ENCODE measurements at regions not wholly inside any gene's neighbourhood (a gene's known extent, or its start where the extent isn't known, plus 50 kb on each side); places are given as distances from the start of the nearest gene placed in this dataset.

DNA sequence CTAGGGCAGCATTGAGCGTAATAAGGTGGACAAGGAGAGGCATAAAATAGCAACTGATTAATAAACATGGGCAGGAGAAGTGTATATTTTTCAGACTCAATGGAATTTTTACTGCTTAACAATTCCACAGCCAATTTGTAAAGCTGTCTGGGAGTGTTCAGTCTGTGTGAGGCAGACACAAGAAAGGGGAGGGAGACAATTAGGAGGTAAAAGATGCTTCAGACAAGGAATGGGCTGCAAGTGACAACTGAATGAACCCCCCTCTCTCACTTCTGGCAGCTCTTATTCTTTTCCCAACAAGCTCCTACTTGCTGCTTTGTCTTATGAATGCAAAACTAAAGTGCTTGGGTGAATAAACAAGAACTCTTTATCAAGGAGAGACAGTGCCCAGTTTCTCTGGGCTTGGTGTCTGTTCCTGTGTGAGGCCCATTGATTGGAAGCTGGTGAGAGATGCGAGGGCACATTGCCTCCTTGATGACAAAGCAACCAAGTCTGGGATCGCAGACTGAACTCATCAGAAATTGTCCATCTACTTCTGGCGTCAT is 575.3 kb downstream of the RNF144B start:
- Histone ChIP-seq H3K27me3 (ENCODE audit: control insufficient read depth in 1 of 2, insufficient read depth in 2 of 2, low read length in 2 of 2) (no peaks in the 10 kb centered on the region), H3K27ac (ENCODE audit: low read depth, low read length) (no peak overlapping the region), H3K9ac (ENCODE audit: low read depth in 1 of 2, low read length in 2 of 2) (no peak overlapping the region), H3K4me1 (ENCODE audit: control insufficient read depth in 1 of 2, insufficient read depth in 2 of 2, low read length in 2 of 2) (no peaks in the 10 kb centered on the region), H3K4me3 (ENCODE audit: low read depth in 1 of 2, low read length in 2 of 2) (no peak overlapping the region), H3K36me3 (ENCODE audit: control insufficient read depth in 1 of 2, insufficient read depth in 2 of 2, low read length in 2 of 2) (no peaks in the 10 kb centered on the region), H3K9me3 (ENCODE audit: control insufficient read depth in 1 of 2, low read length in 2 of 2) (no peaks in the 10 kb centered on the region)

DNA sequence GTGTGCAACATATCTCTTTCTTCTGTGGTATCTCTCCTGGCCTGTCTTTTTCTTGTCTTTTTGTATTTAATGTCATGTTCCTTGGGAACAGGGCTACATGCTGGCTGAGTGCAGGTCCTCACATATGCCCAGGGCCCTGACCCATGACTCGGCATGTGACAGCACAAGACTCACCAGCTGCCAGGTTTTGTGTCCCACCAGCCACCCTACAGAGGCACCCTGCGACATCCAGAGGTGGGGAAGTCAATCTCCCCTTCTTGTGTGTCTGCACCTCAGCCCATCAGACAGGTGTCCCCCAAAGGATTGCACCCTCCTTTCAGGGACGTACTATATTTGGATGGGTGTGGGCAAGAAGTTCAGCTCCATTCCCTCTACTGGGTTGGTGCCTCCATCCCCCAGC is 576.3 kb downstream of the RNF144B start:
- Histone ChIP-seq H3K4me3 (ENCODE audit: low read depth in 1 of 2, low read length in 2 of 2) (no peak overlapping the region), H3K36me3 (ENCODE audit: control insufficient read depth in 1 of 2, insufficient read depth in 2 of 2, low read length in 2 of 2) (no peaks in the 10 kb centered on the region), H3K27me3 (ENCODE audit: control insufficient read depth in 1 of 2, insufficient read depth in 2 of 2, low read length in 2 of 2) (no peaks in the 10 kb centered on the region), H3K27ac (ENCODE audit: low read depth, low read length) (no peak overlapping the region), H3K9me3 (ENCODE audit: control insufficient read depth in 1 of 2, low read length in 2 of 2) (no peaks in the 10 kb centered on the region), H3K4me1 (ENCODE audit: control insufficient read depth in 1 of 2, insufficient read depth in 2 of 2, low read length in 2 of 2) (no peaks in the 10 kb centered on the region), H3K9ac (ENCODE audit: low read depth in 1 of 2, low read length in 2 of 2) (no peak overlapping the region)

DNA sequence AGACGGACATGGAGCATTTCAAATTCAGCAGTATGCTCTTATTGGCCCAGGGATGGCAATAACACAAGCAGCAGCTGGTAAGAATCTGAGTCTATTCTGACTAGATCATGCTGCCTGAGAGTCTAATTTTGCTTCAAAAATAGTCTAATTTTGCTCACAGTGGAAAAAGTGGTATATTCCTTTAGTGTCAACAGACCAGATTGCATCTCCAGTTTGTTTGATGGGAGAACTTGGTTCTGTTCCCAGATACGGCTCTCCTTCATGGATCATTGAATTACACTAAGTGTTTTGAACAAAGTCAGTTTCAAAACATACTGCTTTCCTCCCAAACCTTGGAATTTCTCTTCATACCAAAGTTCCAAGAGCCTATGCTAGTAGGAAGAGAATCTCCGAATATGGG is 586.1 kb downstream of the RNF144B start:
- H3K27me3 ChIP-seq (ENCODE audit: control insufficient read depth in 1 of 2, insufficient read depth in 2 of 2, low read length in 2 of 2) = no peaks in the 10 kb centered on the region
- H3K4me1 ChIP-seq (ENCODE audit: control insufficient read depth in 1 of 2, insufficient read depth in 2 of 2, low read length in 2 of 2) = no peaks in the 10 kb centered on the region
- no peak overlapping the region for H3K9ac ChIP-seq (ENCODE audit: low read depth in 1 of 2, low read length in 2 of 2)
- H3K9me3 ChIP-seq (ENCODE audit: control insufficient read depth in 1 of 2, low read length in 2 of 2) = no peaks in the 10 kb centered on the region
- H3K36me3 ChIP-seq (ENCODE audit: control insufficient read depth in 1 of 2, insufficient read depth in 2 of 2, low read length in 2 of 2) = no peaks in the 10 kb centered on the region
- H3K4me3 ChIP-seq (ENCODE audit: low read depth in 1 of 2, low read length in 2 of 2) = no peak overlapping the region
- H3K27ac ChIP-seq (ENCODE audit: low read depth, low read length) = no peak overlapping the region

DNA sequence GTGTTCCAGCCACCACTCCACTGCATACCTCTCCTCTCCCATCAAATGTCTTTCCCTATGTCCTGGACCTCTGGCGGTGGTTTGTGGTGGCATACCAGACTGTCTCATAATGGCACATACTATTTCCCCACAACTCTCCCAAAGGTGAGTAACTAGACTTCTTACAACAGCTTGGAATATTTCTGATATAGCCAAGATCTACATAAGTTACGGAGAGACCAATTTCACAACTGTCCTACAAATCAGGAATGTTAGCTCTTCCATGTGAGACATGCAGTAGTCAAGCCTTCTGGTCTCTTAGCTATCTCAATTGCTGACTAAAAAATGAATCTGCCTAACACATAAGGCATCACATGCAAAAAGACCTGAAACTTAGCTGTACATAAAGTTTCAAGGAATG is 588.9 kb downstream of the RNF144B start:
- H3K9ac ChIP-seq (ENCODE audit: low read depth in 1 of 2, low read length in 2 of 2) = no peak overlapping the region
- no peaks in the 10 kb centered on the region for H3K27me3 ChIP-seq (ENCODE audit: control insufficient read depth in 1 of 2, insufficient read depth in 2 of 2, low read length in 2 of 2)
- no peak overlapping the region for H3K4me3 ChIP-seq (ENCODE audit: low read depth in 1 of 2, low read length in 2 of 2)
- no peaks in the 10 kb centered on the region for H3K36me3 ChIP-seq (ENCODE audit: control insufficient read depth in 1 of 2, insufficient read depth in 2 of 2, low read length in 2 of 2)
- H3K27ac ChIP-seq (ENCODE audit: low read depth, low read length) = no peak overlapping the region
- H3K9me3 ChIP-seq (ENCODE audit: control insufficient read depth in 1 of 2, low read length in 2 of 2) = no peaks in the 10 kb centered on the region
- H3K4me1 ChIP-seq (ENCODE audit: control insufficient read depth in 1 of 2, insufficient read depth in 2 of 2, low read length in 2 of 2) = no peaks in the 10 kb centered on the region

DNA sequence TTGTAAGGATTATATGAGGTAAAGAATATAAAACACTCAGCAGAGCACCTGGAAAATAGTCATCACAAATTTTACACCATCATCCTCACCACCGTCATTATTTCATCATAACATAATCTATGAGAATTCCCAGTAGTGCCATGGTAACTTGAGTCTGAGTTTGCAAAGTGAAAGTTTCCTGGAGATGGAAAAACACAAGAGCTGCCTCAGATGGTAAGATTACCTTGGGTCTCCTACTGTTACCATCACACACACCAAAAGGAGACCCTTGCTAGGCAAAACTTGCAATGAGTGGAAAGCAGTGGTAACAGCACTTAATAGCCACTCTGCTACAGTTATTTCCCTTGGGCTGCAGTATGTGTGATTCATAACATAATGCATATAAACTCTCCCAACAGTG is 589.8 kb downstream of the RNF144B start:
- no peak overlapping the region for H3K9ac ChIP-seq (ENCODE audit: low read depth in 1 of 2, low read length in 2 of 2)
- H3K27ac ChIP-seq (ENCODE audit: low read depth, low read length) = no peak overlapping the region
- H3K36me3 ChIP-seq (ENCODE audit: control insufficient read depth in 1 of 2, insufficient read depth in 2 of 2, low read length in 2 of 2) = no peaks in the 10 kb centered on the region
- no peak overlapping the region for H3K4me3 ChIP-seq (ENCODE audit: low read depth in 1 of 2, low read length in 2 of 2)
- H3K9me3 ChIP-seq (ENCODE audit: control insufficient read depth in 1 of 2, low read length in 2 of 2) = no peaks in the 10 kb centered on the region
- no peaks in the 10 kb centered on the region for H3K27me3 ChIP-seq (ENCODE audit: control insufficient read depth in 1 of 2, insufficient read depth in 2 of 2, low read length in 2 of 2)
- no peaks in the 10 kb centered on the region for H3K4me1 ChIP-seq (ENCODE audit: control insufficient read depth in 1 of 2, insufficient read depth in 2 of 2, low read length in 2 of 2)

DNA sequence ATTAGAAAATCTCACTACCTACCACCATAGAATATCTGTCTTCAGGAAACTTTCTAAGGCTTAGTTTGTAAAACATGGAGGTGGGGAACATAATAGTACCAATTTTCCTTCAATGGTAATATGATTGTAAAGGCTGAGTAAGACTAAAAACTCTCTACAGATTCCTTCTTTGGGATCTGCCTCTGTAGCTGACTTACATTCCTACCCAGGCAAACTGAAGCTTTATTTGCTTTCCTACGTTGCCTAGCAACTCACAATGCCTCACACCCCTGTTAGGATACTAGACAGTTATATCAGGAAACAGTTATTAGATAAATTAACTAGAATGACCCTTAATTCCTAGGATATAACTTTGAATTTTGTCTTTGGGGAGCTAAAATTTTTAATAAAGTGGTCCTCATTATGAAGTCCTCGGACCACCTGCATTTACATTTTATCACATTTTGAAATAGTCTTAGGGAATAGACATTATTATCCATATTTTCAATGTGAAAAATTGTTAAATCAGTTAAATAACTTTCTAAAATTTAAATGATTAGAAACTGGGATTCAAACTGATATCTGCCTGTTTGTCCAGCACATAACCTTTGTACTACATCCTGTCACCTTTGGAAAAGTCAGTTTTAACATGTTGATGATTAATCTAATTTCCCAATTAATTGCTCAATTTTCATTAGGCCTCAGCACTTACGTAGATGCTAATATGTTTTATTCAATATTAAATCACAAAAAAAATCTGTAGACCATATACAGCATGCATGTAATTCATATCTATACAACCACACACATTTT is 591.4 kb downstream of the RNF144B start:
- H3K9me3 ChIP-seq (ENCODE audit: control insufficient read depth in 1 of 2, low read length in 2 of 2) = no peaks in the 10 kb centered on the region
- no peaks in the 10 kb centered on the region for H3K36me3 ChIP-seq (ENCODE audit: control insufficient read depth in 1 of 2, insufficient read depth in 2 of 2, low read length in 2 of 2)
- H3K9ac ChIP-seq (ENCODE audit: low read depth in 1 of 2, low read length in 2 of 2) = no peak overlapping the region
- no peak overlapping the region for H3K4me3 ChIP-seq (ENCODE audit: low read depth in 1 of 2, low read length in 2 of 2)
- H3K27me3 ChIP-seq (ENCODE audit: control insufficient read depth in 1 of 2, insufficient read depth in 2 of 2, low read length in 2 of 2) = no peaks in the 10 kb centered on the region
- no peak overlapping the region for H3K27ac ChIP-seq (ENCODE audit: low read depth, low read length)
- H3K4me1 ChIP-seq (ENCODE audit: control insufficient read depth in 1 of 2, insufficient read depth in 2 of 2, low read length in 2 of 2) = no peaks in the 10 kb centered on the region

DNA sequence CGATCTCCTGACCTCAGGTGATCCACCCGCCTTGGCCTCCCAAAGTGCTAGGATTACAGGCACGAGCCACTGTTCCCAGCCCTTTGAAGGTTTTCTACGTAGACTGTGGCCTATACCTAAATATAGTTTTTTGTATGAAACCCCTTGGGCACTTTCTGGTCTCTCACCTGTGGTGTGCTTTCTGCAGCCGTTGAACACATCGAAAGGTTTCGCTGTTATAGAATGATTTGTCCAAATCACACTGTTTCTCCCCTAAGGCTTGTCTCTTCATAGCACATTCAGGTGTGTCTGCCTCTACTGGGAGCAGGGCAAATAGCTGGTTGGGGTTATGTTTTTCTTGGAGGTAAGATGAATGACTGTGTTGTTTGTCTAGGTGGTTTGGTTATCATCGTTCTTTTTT is 597.9 kb downstream of the RNF144B start:
- H3K4me3 ChIP-seq (ENCODE audit: low read depth in 1 of 2, low read length in 2 of 2) = no peak overlapping the region
- H3K9ac ChIP-seq (ENCODE audit: low read depth in 1 of 2, low read length in 2 of 2) = no peak overlapping the region
- no peaks in the 10 kb centered on the region for H3K36me3 ChIP-seq (ENCODE audit: control insufficient read depth in 1 of 2, insufficient read depth in 2 of 2, low read length in 2 of 2)
- no peaks in the 10 kb centered on the region for H3K4me1 ChIP-seq (ENCODE audit: control insufficient read depth in 1 of 2, insufficient read depth in 2 of 2, low read length in 2 of 2)
- no peaks in the 10 kb centered on the region for H3K9me3 ChIP-seq (ENCODE audit: control insufficient read depth in 1 of 2, low read length in 2 of 2)
- H3K27ac ChIP-seq (ENCODE audit: low read depth, low read length) = no peak overlapping the region
- no peaks in the 10 kb centered on the region for H3K27me3 ChIP-seq (ENCODE audit: control insufficient read depth in 1 of 2, insufficient read depth in 2 of 2, low read length in 2 of 2)

DNA sequence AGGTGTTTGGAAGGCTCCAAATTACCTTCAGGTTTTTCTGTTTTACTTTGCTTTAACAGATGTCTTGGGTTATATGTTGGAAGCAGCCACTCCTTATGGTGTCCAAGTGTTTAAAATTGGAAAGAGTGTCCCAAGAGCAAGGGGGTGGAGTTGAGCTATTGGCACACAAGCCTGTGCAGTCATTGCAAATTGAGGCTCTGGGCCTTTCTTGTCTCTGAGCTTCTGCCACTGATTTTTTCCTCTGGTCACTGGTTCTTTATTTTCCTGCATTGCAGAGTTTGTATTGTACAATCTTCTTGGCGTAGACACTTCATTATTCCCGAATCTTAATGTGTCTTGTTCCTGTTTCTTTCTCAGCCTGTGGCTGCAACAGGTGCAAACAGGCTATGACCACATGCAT is 598.8 kb downstream of the RNF144B start:
- no peak overlapping the region for H3K27ac ChIP-seq (ENCODE audit: low read depth, low read length)
- H3K27me3 ChIP-seq (ENCODE audit: control insufficient read depth in 1 of 2, insufficient read depth in 2 of 2, low read length in 2 of 2) = no peaks in the 10 kb centered on the region
- H3K9ac ChIP-seq (ENCODE audit: low read depth in 1 of 2, low read length in 2 of 2) = no peak overlapping the region
- no peaks in the 10 kb centered on the region for H3K36me3 ChIP-seq (ENCODE audit: control insufficient read depth in 1 of 2, insufficient read depth in 2 of 2, low read length in 2 of 2)
- no peaks in the 10 kb centered on the region for H3K4me1 ChIP-seq (ENCODE audit: control insufficient read depth in 1 of 2, insufficient read depth in 2 of 2, low read length in 2 of 2)
- H3K9me3 ChIP-seq (ENCODE audit: control insufficient read depth in 1 of 2, low read length in 2 of 2) = no peaks in the 10 kb centered on the region
- no peak overlapping the region for H3K4me3 ChIP-seq (ENCODE audit: low read depth in 1 of 2, low read length in 2 of 2)

DNA sequence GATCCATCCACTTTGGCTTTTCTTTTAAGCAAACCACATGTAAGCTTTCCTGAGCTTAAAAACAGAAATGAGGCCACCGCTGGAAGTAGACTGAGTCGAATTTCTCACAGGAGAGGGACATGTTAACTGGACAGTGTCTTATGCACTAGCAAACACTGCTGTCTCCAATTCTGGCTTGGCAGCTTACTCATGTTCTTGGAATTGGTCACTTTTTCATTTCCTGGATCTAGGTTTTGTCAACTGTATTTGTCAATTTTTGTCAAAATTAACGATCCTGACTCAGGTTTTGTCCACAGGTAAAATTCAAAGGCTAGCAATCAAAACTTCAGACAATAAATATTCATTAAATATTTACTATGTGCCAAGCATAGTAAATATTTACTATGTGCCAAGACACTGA is 601.5 kb downstream of the RNF144B start:
- Histone ChIP-seq H3K9me3 (ENCODE audit: control insufficient read depth in 1 of 2, low read length in 2 of 2) (no peaks in the 10 kb centered on the region), H3K36me3 (ENCODE audit: control insufficient read depth in 1 of 2, insufficient read depth in 2 of 2, low read length in 2 of 2) (no peaks in the 10 kb centered on the region), H3K9ac (ENCODE audit: low read depth in 1 of 2, low read length in 2 of 2) (no peak overlapping the region), H3K4me3 (ENCODE audit: low read depth in 1 of 2, low read length in 2 of 2) (no peak overlapping the region), H3K27me3 (ENCODE audit: control insufficient read depth in 1 of 2, insufficient read depth in 2 of 2, low read length in 2 of 2) (no peaks in the 10 kb centered on the region), H3K4me1 (ENCODE audit: control insufficient read depth in 1 of 2, insufficient read depth in 2 of 2, low read length in 2 of 2) (no peaks in the 10 kb centered on the region), H3K27ac (ENCODE audit: low read depth, low read length) (no peak overlapping the region)

DNA sequence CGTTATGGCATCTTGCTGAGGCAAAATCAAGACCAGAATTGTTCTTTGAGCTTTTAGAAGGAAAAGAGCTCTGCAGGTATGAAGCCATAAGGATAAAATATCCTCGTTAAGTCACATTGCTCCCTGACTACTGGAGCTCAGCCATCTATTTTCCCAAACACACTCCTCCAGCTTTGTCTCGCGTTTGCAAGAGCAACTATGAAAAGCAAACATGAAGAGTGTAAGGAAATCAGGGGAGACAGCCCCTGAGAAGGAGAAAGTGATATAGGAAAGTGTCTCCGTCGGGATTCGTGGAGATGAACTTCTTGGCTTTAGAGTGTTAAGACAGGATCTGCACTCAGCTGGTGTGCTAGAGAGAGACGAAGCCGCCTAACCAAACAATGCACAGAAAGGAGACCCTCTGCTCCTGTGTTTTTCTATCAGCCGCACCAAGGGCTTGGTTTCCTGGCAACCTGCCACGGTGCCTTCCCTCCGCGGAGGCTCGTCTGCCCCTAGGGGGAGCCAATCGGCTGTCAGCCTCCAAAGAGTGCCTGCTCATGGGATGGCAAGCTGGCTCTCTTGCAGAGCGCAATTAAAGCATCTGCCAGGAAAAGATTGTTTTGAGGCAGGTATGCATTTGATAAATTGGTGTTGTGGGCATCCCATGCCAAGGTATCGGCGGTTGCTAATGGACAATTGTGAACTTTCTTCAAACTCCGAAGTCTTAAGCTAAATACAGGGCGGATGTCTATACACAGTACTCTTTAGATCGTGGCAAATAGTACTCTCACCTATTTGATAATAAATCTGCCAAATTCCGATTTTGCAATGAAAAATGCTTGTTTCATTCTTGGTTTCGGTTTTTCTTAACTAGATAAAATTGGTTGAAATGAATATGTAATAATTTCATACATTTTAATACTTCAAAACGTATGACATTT is 603.2 kb downstream of the RNF144B start:
- H3K36me3 ChIP-seq (ENCODE audit: control insufficient read depth in 1 of 2, insufficient read depth in 2 of 2, low read length in 2 of 2) = no peaks in the 10 kb centered on the region
- H3K4me3 ChIP-seq (ENCODE audit: low read depth in 1 of 2, low read length in 2 of 2) = peak overlapping the region; percentile 15 to 25
- no peaks in the 10 kb centered on the region for H3K27me3 ChIP-seq (ENCODE audit: control insufficient read depth in 1 of 2, insufficient read depth in 2 of 2, low read length in 2 of 2)
- H3K9ac ChIP-seq (ENCODE audit: low read depth in 1 of 2, low read length in 2 of 2) = no peak overlapping the region
- no peak overlapping the region for H3K27ac ChIP-seq (ENCODE audit: low read depth, low read length)
- no peaks in the 10 kb centered on the region for H3K9me3 ChIP-seq (ENCODE audit: control insufficient read depth in 1 of 2, low read length in 2 of 2)
- no peaks in the 10 kb centered on the region for H3K4me1 ChIP-seq (ENCODE audit: control insufficient read depth in 1 of 2, insufficient read depth in 2 of 2, low read length in 2 of 2)
